ENCODE measurements at regions not wholly inside any gene's neighbourhood (a gene's known extent, or its start where the extent isn't known, plus 50 kb on each side); places are given as distances from the start of the nearest gene placed in this dataset.
A peak's percentile ranks its signal among the peaks of the same experiment; 100 is the strongest.

DNA sequence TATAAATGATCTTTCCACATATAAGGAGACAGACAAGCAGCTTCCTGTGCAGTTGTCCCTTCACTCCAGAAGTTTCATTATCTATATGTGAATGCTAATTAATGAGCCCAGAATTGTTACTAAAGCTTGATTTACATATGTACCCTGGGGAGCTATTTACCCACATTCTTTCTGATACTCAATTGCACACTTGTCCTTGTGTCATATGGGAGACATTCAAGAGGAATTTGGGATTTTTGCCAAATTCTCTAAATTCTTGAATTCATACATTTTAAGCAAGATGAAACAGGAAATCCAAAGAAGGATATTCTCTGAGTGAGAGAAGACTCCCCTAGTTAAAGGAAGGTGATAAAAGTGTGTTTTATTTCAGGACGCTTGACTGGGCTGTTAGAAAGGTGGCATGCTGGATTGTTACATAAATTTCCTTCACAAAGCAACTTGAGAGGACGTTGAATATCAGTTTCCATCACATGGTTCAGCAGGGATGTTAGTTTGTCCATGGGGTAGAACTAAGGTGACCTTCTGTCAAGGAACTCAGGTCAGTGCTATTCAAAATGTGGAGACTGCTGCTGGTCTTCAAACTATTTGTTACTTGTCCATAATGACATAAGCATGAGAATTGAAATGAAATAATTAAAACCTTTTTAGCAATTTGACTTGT, 368.2 kb downstream of the IRS1 start:
- DNase-seq (no peak), ATAC-seq (no peak)

DNA sequence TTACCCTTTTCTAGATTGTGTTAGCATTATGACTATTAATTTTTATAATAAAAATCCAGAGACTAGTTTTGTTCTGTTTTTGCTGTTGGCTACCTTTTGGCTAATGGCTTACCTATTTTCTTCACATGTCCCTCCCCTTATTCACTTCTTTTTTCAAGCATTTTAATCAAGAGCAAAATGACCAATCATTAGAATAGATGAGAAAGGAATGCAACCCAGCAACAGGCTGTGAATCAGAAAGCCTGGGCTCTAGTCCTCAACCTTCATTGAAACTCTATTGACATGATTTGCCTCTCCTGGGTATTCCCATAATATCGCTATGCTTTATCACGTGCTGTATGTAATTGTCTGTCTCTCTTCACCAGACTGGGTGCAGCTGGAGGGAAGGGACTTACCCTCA, 370.1 kb downstream of the IRS1 start:
- ATAC-seq (no peak), DNase-seq (no peak)

DNA sequence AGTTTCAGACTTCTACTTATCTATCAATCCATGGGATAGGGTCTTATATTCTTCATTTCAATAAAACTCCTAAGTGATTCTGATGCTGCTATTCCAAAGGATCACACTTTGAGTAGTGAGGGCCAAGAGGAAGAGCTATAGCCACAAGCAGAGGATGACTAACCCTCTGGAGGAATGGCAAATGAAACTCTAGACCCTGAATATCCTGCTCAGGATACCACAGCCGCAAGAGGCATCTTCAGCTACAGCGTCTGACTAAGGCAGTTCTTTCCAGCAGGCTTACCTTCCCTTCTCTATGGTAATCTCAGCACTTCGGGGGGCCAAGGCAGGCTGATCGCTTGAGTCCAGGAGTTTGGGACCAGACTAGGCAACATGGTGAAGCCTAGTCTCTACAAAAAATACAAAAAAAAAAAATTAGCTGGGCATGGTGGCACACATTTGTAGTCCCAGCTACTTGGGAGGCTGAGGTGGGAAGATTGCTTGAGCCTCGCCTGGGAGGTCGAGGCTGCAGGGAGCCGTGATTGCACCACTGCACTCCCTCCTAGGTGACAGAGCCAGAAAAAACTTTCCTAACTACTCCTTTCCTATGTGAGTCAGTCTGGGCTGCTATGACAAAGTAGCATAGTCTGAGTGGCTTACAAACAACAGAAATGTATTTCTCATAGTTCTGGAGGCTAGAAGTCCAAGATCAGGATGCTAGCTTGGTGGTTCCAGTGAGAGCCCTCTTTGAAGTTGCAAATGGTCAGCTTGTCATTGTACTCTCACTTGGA, 371.9 kb downstream of the IRS1 start:
- no peak for DNase-seq
- ATAC-seq: no peak

DNA sequence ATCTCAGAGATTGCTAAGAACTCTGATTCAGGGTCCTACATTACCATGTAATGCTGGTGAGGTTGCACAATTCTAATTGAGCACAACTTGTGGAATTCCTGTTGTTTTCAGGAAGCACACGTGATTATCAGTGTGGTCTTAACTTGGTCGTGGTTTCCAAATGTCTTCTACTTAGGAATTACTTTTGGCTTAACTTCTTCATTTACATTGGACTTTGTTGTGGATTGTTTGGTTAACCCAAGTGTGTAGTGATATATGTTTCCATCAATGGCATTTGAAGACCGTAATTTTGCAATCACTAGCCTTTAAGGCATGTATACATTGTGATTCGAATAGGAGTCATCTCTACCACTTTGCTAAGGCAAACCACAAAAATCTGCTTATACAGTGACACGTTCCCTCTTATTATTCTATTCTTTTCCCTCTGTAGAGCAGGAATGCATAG, 373.3 kb downstream of the IRS1 start:
- ATAC-seq (peak; percentile 42), DNase-seq (no peak)

DNA sequence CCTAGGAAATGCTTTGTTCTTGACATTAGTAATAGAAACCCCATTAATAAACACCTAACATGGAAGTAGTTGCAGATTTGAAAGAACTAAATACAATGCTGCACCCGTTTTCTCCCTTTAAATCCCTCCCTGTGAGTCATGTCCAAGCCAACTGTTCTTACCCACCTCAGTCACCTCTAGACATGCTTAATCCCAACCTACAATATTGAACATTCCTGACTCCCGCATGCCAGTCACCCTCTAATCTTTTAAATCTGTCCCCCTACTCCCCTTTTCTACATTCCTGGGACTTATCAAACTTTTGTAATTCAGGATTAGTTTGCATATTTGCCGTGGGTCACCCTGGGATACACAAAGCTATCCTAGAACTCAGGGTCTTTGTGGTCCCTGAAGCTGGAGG, 374.6 kb downstream of the IRS1 start:
- DNase-seq (no peak), ATAC-seq (no peak)

DNA sequence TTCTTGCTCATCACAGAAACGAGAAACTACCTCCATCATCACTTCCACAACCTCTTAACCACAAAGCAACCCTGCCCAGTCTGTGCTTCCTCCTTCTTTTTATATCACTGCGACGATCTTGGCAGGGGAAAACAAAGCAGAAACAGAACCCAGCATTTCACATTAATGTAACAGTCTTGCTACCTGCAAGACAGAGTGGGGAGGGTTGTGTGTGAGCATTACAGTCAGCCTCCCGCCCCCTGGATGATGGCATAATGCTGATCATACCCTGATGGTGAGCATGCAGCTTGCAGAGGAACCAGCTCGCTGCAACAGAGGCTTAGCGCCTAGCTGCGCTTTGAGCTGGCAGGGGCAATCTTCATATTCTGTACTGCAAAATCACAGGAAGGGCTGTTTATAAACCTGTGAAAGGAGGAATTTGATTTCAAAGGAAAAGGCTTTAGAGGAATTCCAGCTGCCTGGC, 376.1 kb downstream of the IRS1 start:
- ATAC-seq (peak; percentile 86), DNase-seq (peak; percentile 27)

DNA sequence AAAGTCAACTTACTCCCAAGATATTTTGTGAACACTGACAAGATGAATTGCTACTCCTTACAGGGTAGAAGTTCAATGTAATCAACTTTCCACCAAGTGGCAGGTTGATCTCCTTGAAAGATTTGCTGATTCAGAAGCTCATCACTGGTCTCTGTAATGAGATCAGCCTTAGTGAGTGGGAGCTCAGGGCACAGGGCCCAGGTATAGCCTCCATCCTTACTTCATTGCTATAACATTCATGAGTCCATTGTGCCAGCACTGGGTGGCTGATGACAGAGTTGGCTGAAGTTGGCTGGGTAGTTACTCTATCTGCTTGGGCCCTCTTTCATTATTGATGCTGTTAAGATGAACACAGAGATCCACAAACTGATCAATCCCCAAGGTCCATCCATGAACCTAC, 379.0 kb downstream of the IRS1 start:
- DNase-seq (no peak), ATAC-seq (no peak)

DNA sequence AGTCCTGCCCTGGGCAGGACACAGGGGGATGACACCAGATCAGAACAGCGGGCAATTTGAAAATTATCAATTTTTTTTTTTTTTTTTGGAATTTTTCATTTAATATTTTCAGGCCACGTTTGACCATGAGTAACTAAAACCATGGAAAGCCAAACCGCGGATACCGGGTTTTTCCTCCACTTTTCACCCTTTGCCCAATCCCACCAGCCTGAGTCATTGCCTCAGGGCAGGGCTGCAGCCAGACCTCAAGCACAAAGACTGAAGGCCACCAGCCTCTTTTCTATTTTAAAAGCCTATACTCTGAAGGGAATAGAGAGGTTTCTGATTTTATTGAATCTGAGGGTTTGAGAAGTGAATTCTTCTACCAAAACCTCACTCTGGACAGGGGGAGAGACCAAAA, 381.1 kb downstream of the IRS1 start:
- ATAC-seq: no peak
- DNase-seq: no peak

DNA sequence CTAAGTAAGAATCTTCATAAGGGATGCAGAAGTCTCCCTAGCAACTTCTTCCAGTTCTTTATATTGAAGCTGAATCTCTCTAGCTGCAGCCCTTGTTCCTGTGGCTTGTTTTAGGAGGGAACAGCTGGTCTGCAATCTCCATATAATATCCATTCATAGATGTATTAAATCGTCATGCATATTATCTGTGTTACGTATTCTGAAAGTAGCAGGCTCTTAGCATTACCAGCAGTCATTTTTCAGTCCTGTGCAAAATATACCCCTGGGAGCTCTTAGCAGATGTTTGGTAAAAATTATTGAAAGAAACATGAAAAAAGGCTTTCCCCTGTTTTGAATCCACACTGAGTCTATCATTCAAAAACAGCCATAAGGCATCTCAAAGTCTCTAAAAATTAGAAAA, 385.3 kb downstream of the IRS1 start:
- DNase-seq: no peak

DNA sequence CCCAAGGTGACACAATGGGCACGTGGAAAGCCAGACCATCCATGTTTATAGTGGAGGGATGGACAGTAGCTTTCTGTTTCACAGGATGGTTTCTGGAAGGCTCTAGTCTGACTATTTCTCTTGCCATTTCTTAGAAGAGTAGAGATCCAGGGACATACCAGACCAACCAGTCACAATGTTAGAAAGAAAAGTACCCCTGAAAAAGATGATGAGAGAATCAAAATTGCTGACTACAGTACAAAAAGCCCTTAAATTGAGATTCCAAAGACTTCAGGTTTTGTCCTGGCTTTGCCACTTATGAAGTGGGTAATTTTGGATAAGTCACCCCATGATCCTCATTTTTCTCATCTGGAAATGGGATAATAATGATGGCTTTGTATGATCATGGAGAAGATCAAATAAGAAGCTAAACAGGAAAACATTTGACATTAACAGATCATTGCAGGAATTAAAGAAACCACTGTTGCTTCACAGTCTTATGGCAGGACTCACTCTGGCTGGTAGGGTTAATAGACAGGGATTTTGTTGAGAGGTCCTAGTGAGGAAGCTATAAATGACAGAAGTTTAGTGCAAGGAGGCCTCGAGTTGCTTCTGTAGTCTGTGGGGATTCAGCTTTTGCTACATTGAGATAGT, 386.0 kb downstream of the IRS1 start:
- ATAC-seq (no peak), DNase-seq (no peak)

More for the DNA sequence above, 385.3 kb downstream of the IRS1 start:
- no peak for ATAC-seq

DNA sequence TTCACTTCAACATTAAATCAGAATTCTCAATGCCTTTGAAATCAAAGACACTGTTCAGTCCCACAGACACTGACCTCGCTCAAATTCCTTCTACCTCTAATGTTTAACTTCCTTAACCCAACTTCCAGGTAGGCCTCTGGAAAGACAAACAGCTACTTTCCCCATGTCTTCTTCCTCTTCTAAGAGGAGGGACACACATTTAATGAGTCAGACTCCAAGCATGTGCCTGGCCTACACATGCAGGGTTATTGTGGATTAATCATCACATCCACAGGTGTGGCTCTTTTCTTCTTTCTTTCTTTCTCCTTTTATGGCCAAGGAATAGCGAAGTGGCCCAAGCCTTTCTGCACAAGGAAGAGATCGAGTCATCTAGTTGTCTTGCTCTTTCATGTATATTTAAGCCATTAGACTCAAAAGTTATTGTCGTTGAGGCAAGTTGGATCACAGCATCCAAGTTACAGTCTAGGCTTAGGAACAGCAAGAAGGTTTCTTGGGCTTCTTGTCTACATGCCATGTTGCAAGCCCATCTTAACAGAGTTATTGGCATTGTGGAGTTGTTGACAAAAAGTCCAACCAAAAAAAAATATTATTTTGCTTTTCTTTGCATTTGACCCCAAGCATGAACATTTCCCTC, 387.8 kb downstream of the IRS1 start:
- ATAC-seq: no peak
- DNase-seq: no peak

DNA sequence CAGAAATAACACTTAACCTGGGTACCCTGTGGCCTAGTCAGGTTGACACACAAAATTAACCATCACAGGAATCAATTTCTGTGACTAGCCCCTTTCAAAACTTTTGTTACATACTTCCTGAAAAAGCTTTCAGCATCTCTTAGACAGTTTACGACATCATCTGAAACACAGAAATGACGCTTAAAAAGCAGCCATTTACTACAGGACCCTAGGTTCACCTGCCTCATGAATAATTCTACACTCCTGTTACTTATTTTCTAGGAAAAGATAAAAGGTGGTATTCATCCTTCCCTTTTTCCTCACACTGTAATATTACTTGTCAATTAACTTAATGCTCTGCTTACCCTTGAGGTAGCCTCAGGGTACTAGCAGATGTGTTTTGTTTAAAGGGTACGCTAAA, 388.4 kb downstream of the IRS1 start:
- no peak for ATAC-seq

DNA sequence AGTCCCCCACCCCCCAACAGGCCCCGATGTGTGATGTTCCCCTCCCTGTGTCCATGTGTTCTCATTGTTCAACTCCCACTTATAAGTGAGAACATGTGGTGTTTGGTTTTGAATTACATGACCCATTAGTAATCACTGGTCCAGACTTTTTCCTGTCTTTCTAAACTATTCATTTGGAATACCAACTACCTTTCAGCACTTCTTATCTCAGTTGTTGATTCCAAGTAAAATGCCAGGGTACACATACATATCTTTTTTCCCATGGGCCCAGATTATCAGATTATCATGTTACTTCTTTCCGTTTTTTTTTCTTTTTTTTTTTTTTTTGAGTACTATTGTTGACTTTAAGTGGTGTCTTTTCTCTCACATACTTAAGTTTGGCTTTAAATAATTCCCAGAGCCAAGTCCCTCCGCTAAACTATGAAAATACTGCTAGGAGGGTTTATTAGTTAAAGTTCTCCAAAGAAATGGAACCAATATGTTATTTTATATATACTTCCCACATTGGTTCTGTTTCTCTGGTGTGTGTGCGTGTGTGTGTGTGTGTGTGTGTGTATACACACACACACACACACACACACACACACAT, 389.3 kb downstream of the IRS1 start:
- no peak for DNase-seq
- no peak for ATAC-seq

More for the DNA sequence above, 388.4 kb downstream of the IRS1 start:
- DNase-seq: no peak

DNA sequence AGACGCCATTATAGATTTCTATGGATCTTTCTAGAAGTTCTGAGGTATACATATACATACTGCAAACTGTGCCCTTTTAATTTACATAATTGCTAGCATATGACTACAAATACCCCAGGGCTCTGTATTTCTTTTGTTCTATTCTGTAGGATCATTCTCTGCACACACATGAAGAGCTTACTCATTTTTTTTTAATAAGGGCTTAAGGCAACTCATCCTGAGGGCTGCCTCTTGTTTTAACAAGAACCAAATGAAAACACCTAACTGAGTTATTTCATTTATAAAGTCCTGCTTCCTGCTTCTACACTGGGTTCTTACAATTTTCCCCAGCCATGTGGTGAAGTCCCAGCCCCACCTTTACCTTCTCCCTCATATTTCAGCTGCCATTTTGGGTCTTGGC, 390.5 kb downstream of the IRS1 start:
- no peak for DNase-seq
- ATAC-seq: no peak

DNA sequence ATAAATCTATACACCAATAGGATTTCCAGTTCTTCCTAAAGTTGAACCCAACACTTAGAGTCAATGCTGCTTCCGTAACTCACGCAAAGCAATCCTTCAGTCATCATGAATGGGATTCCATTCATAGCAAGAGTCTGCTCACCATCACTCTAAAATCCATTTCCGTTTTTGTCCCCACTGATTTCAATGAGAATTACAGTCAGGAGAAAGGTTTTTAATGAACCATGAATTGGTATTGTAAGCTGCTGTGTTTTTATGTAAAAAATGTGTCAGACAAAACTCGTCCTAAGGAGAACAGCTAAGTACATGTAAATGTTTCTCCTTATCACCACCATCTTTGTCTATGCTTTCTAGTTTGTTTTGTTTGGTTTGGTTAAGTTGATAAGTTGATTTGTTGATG, 391.5 kb downstream of the IRS1 start:
- ATAC-seq (no peak), DNase-seq (no peak)

DNA sequence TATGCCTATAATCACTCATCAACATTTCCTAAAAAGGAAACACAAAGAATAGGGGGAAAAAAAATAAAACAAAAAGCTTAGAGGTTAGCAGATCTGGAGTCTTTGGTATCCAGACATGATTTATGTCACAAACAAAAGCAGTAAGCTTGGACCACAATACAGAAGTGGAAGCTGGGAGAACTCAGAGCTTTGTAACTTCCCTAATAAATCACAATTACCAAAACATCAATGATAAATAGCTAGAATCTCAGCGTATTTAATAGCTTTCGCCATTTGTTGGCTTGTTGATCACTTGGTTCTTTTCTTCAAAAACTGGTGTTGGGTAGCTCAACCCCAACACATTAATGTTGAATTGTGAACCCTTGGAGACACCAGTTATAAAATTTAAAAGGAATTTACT, 392.5 kb downstream of the IRS1 start:
- DNase-seq: no peak
- ATAC-seq: no peak

DNA sequence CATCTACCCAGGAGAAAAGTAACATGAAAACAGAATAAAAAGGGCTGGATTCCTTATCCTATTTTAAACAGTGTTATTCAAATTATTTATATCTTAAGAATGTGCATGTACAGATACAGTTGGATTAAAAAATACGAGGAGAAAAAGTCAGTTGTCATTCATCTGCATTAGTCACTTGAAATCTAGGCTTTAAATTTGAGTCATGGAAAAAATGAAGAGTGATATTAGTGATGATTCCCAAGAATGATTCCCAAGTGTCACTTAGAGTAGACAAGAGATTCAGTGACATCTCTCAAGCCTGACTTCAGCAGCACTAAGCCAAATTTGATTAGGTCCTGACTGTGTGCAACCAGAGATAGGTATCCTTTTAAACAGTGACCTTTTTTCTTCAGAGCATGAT, 394.2 kb downstream of the IRS1 start:
- ATAC-seq: no peak

DNA sequence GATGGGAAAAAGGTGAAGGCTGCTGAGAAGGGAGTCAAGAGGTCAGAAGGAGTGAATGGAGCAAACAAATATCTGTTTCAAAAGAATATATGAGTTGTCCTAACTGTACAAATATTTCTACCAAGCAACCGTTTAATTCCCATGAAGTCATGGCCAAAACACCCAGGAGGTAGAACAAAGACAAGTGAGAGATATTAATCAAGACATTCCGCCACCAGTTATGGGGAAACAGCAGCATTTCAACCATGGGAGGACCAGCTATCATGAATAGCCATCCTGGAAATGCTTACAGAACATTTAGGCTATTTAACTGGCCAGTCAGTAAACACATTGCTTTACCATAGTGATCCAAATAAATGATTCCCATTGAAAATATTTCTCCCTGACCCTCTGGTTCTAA, 396.3 kb downstream of the IRS1 start:
- ATAC-seq (no peak), DNase-seq (no peak)

More for the DNA sequence above, 394.2 kb downstream of the IRS1 start:
- DNase-seq: no peak

DNA sequence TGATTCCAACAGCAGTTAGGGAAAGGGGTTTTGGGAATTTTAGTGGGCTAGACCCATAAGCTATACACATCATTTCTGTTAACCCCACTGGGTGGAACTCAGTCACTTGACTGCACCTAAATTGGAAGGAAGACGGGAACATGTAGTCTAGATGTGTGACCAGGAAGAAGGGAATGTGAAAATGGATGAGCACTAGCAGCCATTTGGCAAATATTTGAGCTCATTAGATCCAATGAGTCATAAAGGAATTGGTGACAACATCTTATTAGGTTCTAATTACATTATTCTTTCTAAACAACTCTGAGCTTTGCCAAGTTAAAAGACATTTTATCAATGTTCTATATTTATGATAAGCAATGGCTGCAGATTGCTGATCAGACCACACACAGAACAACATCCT, 400.6 kb downstream of the IRS1 start:
- DNase-seq: no peak
- ATAC-seq: no peak

DNA sequence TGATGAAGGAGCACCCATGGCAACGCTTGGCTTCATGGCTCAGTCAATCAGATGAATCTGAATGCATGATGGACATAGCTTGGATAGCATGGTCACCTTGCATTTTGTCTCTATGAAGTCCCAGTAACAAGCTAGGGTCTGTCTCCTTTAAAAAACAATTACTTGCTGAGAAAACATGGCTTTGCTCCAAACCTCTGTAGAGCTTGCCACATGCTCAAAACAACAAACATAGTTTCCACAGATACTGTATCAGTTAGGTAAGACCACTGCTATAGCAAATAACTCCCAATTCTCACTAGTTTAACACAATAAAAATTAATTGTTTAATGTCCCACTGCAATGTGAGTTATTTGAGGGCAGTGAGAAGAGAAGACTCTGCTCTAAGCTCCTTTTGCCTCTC, 401.0 kb downstream of the IRS1 start:
- ATAC-seq (no peak), DNase-seq (no peak)

DNA sequence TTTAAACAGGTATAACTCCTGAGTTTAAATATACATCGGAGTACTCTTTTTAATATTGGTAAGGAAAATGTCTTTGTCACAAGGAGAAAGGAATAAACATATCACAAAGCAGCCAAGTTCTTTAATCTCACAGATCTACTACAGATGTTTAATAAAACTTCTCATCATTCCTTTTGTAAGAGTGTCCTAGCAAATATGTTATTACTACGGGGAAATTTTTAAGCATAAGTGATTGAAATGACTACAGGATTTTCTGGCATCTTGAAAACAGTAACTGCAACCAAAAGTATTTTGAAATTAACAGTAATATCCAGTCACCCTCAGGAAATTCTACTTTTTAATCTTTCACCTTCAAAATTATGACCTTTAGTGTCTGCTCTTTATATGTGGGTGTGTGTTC, 403.1 kb downstream of the IRS1 start:
- no peak for DNase-seq
- ATAC-seq: no peak

DNA sequence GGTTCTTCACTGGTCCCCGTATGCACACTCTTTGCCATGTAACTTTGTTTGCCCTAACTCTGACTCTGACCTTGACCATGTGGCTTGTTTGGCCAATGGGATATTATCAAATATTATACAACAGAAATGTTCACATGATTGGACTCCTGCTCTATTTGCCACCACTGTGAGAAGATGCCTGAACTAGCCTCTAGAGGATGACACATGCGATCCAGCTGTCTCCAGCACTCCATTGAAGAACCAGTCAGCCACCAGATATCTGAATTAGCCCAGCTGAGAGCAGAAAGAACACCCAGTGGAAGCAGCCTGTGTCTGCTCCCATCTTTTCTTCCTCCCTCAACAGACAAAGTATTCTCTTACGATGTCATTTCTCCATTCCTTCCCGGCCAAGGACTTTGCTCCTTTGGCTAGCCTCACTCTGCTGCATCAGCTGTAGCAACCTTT, 412.1 kb downstream of the IRS1 start:
- no peak for DNase-seq
- no peak for ATAC-seq
